ENCODE measurements at regions not wholly inside any gene's neighbourhood (a gene's known extent, or its start where the extent isn't known, plus 50 kb on each side); places are given as distances from the start of the nearest gene placed in this dataset.

DNA sequence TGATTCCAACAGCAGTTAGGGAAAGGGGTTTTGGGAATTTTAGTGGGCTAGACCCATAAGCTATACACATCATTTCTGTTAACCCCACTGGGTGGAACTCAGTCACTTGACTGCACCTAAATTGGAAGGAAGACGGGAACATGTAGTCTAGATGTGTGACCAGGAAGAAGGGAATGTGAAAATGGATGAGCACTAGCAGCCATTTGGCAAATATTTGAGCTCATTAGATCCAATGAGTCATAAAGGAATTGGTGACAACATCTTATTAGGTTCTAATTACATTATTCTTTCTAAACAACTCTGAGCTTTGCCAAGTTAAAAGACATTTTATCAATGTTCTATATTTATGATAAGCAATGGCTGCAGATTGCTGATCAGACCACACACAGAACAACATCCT lies 400.6 kb downstream of the IRS1 start:
- no peak for TF ChIP-seq POLR2A (IDR thresholded peaks at IDR 0.05; ENCODE audit: low read depth, low read length)
- no peak for TF ChIP-seq POLR2AphosphoS5 (IDR thresholded peaks at IDR 0.05; ENCODE audit: low read depth, low read length)

Data from GM12892 (cell line).